ENCODE measurements at regions not wholly inside any gene's neighbourhood (a gene's known extent, or its start where the extent isn't known, plus 50 kb on each side); places are given as distances from the start of the nearest gene placed in this dataset.
"Not testable (repeated sequence)": the region's sequence is repeated elsewhere in the genome, so short reads cannot be mapped to it uniquely, and the experiment has no call there.

DNA sequence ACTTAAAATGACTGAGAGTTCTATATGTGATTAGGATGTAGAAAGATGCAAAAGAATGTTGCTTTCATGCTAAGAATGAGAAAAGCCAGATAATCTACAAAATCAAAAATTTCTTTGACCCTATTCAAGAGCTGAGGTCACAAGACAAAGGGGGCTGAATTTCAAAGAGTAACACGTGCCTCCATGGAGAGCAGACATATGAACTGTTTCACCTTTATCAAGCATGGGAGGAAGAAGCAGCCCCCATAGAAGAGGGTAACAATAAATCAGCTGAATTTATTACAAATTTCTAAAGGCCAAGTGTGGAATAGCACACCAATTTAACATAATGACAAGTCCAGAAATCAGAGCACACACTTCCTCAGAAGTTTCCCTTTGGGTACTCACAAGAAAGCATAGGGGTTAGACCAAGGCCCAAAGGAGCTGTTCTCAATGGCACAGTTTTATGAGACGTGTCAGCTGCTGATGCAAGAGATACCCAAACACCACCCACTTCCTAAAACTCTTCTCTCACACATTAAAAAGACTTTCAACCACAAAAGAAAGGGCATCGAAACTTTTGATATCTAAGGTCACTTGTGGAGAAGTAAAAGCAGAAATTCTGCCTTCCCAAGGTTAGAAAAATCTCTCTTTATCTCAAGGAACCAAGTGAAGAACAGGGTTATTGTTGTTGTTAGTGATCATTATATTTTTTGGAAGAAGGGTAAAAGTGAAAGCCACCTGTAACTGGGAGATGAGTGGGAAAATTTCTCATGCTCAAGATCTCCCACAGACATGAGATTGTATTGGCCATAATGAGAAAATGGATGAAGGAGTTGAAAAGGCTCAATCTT lies 950.1 kb downstream of the TRIB2 start:
- no peak overlapping the region for H3K4me3 Mint-ChIP-seq
- no peak overlapping the region for H3K27ac Mint-ChIP-seq
- no peaks in the 10 kb centered on the region for H3K9me3 ChIP-seq (ENCODE audit: control insufficient read depth, insufficient read depth, low read length)
- H3K9me3 Mint-ChIP-seq, result peaks cover 20 to 24% of the 10 kb centered on the region in 2 donors
- H3K4me1 Mint-ChIP-seq, result no peaks in the 10 kb centered on the region
- WGBS (ENCODE audit: insufficient coverage), result 27% methylated on average over 2 of the region's 3 CpGs
- ATAC-seq (no peak), DNase-seq (no peak)
- intact Hi-C loops (cut with micrococcal nuclease), result no loop called here
- no peak overlapping the region for H3K4me3 ChIP-seq (ENCODE audit: low read length)
- H3K27me3 ChIP-seq (ENCODE audit: control insufficient read depth, insufficient read depth, low read length), result no peaks in the 10 kb centered on the region
- no peaks in the 10 kb centered on the region for H3K4me1 ChIP-seq (ENCODE audit: control insufficient read depth, insufficient read depth, low read length)
- H3K36me3 ChIP-seq (ENCODE audit: control insufficient read depth, insufficient read depth, low read length), result no peaks in the 10 kb centered on the region
- H3K36me3 Mint-ChIP-seq, result no peaks in the 10 kb centered on the region
- TF ChIP-seq, protein P1, sequence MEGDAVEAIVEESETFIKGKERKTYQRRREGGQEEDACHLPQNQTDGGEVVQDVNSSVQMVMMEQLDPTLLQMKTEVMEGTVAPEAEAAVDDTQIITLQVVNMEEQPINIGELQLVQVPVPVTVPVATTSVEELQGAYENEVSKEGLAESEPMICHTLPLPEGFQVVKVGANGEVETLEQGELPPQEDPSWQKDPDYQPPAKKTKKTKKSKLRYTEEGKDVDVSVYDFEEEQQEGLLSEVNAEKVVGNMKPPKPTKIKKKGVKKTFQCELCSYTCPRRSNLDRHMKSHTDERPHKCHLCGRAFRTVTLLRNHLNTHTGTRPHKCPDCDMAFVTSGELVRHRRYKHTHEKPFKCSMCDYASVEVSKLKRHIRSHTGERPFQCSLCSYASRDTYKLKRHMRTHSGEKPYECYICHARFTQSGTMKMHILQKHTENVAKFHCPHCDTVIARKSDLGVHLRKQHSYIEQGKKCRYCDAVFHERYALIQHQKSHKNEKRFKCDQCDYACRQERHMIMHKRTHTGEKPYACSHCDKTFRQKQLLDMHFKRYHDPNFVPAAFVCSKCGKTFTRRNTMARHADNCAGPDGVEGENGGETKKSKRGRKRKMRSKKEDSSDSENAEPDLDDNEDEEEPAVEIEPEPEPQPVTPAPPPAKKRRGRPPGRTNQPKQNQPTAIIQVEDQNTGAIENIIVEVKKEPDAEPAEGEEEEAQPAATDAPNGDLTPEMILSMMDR (IDR thresholded peaks at IDR 0.05), result no peak
- H3K27me3 Mint-ChIP-seq (ENCODE audit: low read depth in 2 of 2), result no peaks in the 10 kb centered on the region
- H3K27ac ChIP-seq (ENCODE audit: low read length), result no peak overlapping the region

DNA sequence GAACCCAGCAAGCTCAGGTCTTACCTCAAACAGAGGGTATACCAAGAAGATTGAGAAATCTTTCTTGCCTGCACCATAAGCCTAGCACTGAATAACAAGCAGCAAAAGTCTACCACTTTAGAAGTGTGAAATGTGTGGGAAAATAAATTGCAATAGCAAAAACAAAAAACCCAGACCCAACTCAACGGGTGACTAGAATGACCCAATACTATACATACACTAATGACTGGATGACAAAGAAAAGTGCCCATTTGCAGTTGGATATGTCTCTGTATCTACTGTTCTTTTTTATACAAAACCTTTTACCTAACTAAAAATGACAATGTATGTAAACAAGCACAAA lies 950.6 kb downstream of the TRIB2 start:
- no peaks in the 10 kb centered on the region for H3K36me3 Mint-ChIP-seq
- H3K4me1 Mint-ChIP-seq, result no peaks in the 10 kb centered on the region
- Histone ChIP-seq H3K9me3 (ENCODE audit: control insufficient read depth, insufficient read depth, low read length) (no peaks in the 10 kb centered on the region), H3K4me3 (ENCODE audit: low read length) (no peak overlapping the region), H3K27me3 (ENCODE audit: control insufficient read depth, insufficient read depth, low read length) (no peaks in the 10 kb centered on the region), H3K36me3 (ENCODE audit: control insufficient read depth, insufficient read depth, low read length) (no peaks in the 10 kb centered on the region), H3K4me1 (ENCODE audit: control insufficient read depth, insufficient read depth, low read length) (no peaks in the 10 kb centered on the region), H3K27ac (ENCODE audit: low read length) (no peak overlapping the region)
- no peak overlapping the region for H3K27ac Mint-ChIP-seq
- DNase-seq, result no peak
- peaks cover 20 to 26% of the 10 kb centered on the region in 2 donors for H3K9me3 Mint-ChIP-seq
- TF ChIP-seq, protein P1 (IDR thresholded peaks at IDR 0.05), result no peak
- WGBS (ENCODE audit: insufficient coverage), result 82% methylated on average over 1 of the region's 1 CpG
- ATAC-seq, result no peak
- intact Hi-C loops (cut with micrococcal nuclease), result no loop called here
- no peaks in the 10 kb centered on the region for H3K27me3 Mint-ChIP-seq (ENCODE audit: low read depth in 2 of 2)
- no peak overlapping the region for H3K4me3 Mint-ChIP-seq

DNA sequence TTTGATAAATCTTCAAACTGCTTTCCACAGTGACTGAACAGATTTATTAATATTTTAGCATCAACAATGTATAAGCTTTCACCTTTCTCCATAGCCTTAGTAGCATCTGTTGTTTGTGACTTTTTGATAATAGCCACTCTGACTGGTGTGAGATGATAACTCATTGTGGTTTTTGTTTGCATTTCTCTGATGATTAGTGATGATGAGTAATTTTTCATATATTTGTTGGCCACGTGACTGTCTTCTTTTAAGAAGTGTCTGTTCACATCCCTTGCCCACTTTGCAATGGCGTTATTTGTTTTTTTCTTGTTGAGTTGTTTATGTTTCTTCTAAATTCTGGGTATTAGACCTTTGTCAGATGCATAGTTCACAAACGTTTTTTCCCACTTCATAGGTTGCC lies 952.9 kb downstream of the TRIB2 start:
- H3K27me3 Mint-ChIP-seq (ENCODE audit: low read depth in 2 of 2), result no peaks in the 10 kb centered on the region
- Histone ChIP-seq H3K4me1 (ENCODE audit: control insufficient read depth, insufficient read depth, low read length) (no peaks in the 10 kb centered on the region), H3K36me3 (ENCODE audit: control insufficient read depth, insufficient read depth, low read length) (no peaks in the 10 kb centered on the region), H3K9me3 (ENCODE audit: control insufficient read depth, insufficient read depth, low read length) (peaks cover 8% of the 10 kb centered on the region), H3K4me3 (ENCODE audit: low read length) (no peak overlapping the region), H3K27ac (ENCODE audit: low read length) (no peak overlapping the region), H3K27me3 (ENCODE audit: control insufficient read depth, insufficient read depth, low read length) (no peaks in the 10 kb centered on the region)
- no peak overlapping the region for H3K4me3 Mint-ChIP-seq
- H3K4me1 Mint-ChIP-seq, result no peaks in the 10 kb centered on the region
- H3K36me3 Mint-ChIP-seq, result no peaks in the 10 kb centered on the region
- intact Hi-C loops (cut with micrococcal nuclease), result no loop called here
- peaks cover 15 to 23% of the 10 kb centered on the region in 2 donors for H3K9me3 Mint-ChIP-seq
- WGBS (ENCODE audit: insufficient coverage), result 47% methylated on average over 3 of the region's 3 CpGs
- ATAC-seq (no peak), DNase-seq (no peak)
- TF ChIP-seq, protein P1 (IDR thresholded peaks at IDR 0.05), result no peak
- H3K27ac Mint-ChIP-seq, result no peak overlapping the region

DNA sequence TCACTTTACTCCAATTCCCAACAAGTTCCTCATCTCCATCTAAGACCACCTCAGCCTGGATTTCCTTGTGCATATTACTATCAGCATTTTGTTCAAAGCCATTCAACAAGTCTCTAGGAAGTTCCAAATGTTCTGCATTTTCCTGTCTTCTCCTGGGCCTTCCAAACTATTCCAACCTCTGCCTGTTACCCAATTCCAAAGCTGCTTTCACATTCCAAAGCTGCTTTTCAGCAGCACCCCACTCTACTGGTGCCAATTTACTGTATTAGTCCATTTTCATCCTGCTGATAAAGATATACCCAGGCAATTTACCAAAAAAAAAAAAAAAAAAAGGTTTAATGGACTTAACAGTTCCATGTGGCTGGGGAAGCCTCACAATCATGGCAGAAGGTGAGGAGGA lies 957.1 kb downstream of the TRIB2 start:
- H3K27ac ChIP-seq (ENCODE audit: low read length); ATAC-seq; H3K36me3 Mint-ChIP-seq; DNase-seq; intact Hi-C loops (cut with micrococcal nuclease); H3K27me3 ChIP-seq (ENCODE audit: control insufficient read depth, insufficient read depth, low read length); H3K4me1 ChIP-seq (ENCODE audit: control insufficient read depth, insufficient read depth, low read length); H3K4me1 Mint-ChIP-seq; H3K4me3 Mint-ChIP-seq; H3K36me3 ChIP-seq (ENCODE audit: control insufficient read depth, insufficient read depth, low read length); H3K27me3 Mint-ChIP-seq (ENCODE audit: low read depth in 2 of 2); H3K27ac Mint-ChIP-seq; H3K4me3 ChIP-seq (ENCODE audit: low read length): not testable (repeated sequence)
- H3K9me3 Mint-ChIP-seq, result peaks cover 17 to 18% of the 10 kb centered on the region in 2 donors
- peaks cover 19% of the 10 kb centered on the region for H3K9me3 ChIP-seq (ENCODE audit: control insufficient read depth, insufficient read depth, low read length)

Measured in natural killer cell (primary cell).